HepG2 (cell line): ENCODE measurements at regions not wholly inside any gene's neighbourhood (a gene's known extent, or its start where the extent isn't known, plus 50 kb on each side); places are given as distances from the start of the nearest gene placed in this dataset.

Experiments used
- ATAC-seq: fragments of 200-7000 bp; cut with Tn5 transposase; 3 replicates; pipeline ENCODE4 v1.9.1; 2020; ENCODE audit warnings: mild to moderate bottlenecking, moderate library complexity
- BruUV-seq: library from RNA; stranded (reverse); fragments of 400-500 nt; replicated peaks from 2 replicates; lab custom pipeline; 2021; lab: Mats Ljungman, UMichigan
- CTCF ChIA-PET: fragments of 300-600 bp; formaldehyde crosslinking; extraction: SDS; loops from one replicate; lab custom pipeline; 2021; ENCODE audit warnings: low total read pairs, inconsistent platforms, low intra/inter-chr PET ratio; lab: Yijun Ruan, JAX
- POLR2A ChIA-PET: fragments of 350-600 bp; sonication (Branson Sonifier 250); formaldehyde crosslinking; loops from one replicate; lab custom pipeline; 2020; ENCODE audit warnings: antibody characterized with exemption, inconsistent platforms; lab: Yijun Ruan, JAX
- DNase-seq: peaks from one replicate; pipeline ENCODE4 v3.0.0-alpha.2; 2015; ENCODE audit warnings: low spot score
- FAIRE-seq: peaks from 3 replicates; lab custom pipeline; 2011; peaks lifted over from hg19 to GRCh38; lab: Jason Lieb, UNC
- H2AFZ ChIP-seq: one replicate; pipeline ENCODE4 v1.6.1; 2011; ENCODE audit warnings: low read length, inconsistent platforms
- H3K27ac ChIP-seq: fragments of 300-600 bp; 3 replicates; pipeline ENCODE4 v1.8.0; 2011; ENCODE audit warnings: mixed run types, mild to moderate bottlenecking, mixed read lengths, low read length, inconsistent platforms; ENCODE audit not compliant: insufficient read depth; ENCODE audit errors: extremely low read length
- H3K27me3 ChIP-seq, 2 experiments: fragments of 200-600 bp in 1 of 2; 2 replicates in 1 of 2; 3 replicates in 1 of 2; pipeline versions ENCODE4 v1.6.0 to v1.8.0; 2011; ENCODE audit warnings: low read length in 2 of 2, mild to moderate bottlenecking in 2 of 2, moderate library complexity in 2 of 2, inconsistent platforms in 1 of 2; ENCODE audit not compliant: insufficient read depth in 2 of 2, control insufficient read depth in 1 of 2
- H3K36me3 ChIP-seq, 2 experiments: fragments of 200-600 bp in 1 of 2; replicated peaks in 1 of 2; 2 replicates in 1 of 2; 3 replicates in 1 of 2; pipeline versions ENCODE4 v1.5.1 to v1.8.0; 2011; ENCODE audit warnings: low read length in 2 of 2, inconsistent platforms in 1 of 2; ENCODE audit not compliant: insufficient read depth in 2 of 2, control insufficient read depth in 1 of 2
- H3K4me1 ChIP-seq: 2 replicates; pipeline ENCODE4 v1.5.1; 2012; ENCODE audit warnings: low read length, inconsistent platforms; ENCODE audit not compliant: insufficient read depth
- H3K4me2 ChIP-seq: 2 replicates; pipeline ENCODE4 v1.6.0; 2011; ENCODE audit warnings: low read depth, low read length, inconsistent platforms
- H3K4me3 ChIP-seq, 3 experiments: fragments of 200-600 bp in 1 of 3; sonication (generic), shearing (Covaris generic) in 1 of 3; replicated peaks in 1 of 3; 2 replicates each; pipeline ENCODE4 v1.5.1; 2011 to 2016; ENCODE audit warnings: low read length in 3 of 3, inconsistent platforms in 2 of 3, low read depth in 2 of 3, mild to moderate bottlenecking in 2 of 3, control low read depth in 1 of 3, mixed read lengths in 1 of 3; ENCODE audit not compliant: insufficient read depth in 1 of 3
- H3K79me2 ChIP-seq: one replicate; pipeline ENCODE4 v1.6.1; 2011; ENCODE audit warnings: low read length, inconsistent platforms; ENCODE audit not compliant: insufficient read depth
- H3K9ac ChIP-seq: 2 replicates; pipeline ENCODE4 v1.6.0; 2011; ENCODE audit warnings: mild to moderate bottlenecking, low read depth, low read length, inconsistent platforms; ENCODE audit not compliant: insufficient read depth
- H3K9me3 ChIP-seq: 2 replicates; pipeline ENCODE4 v1.5.1; 2012; ENCODE audit warnings: mild to moderate bottlenecking, low read length
- H4K20me1 ChIP-seq: 2 replicates; pipeline ENCODE4 v1.6.0; 2011; ENCODE audit warnings: inconsistent platforms, mild to moderate bottlenecking, low read length, moderate library complexity; ENCODE audit not compliant: insufficient read depth
- ATF7-NPFF ChIP-seq: sonication (generic); formaldehyde crosslinking; IDR thresholded peaks from 2 replicates; pipeline ENCODE4 v1.8.1; 2023; ENCODE audit warnings: mild to moderate bottlenecking, low read depth, missing genetic modification reagents, moderate library complexity
- ATRX ChIP-seq: sonication (generic); formaldehyde crosslinking; IDR thresholded peaks from 2 replicates; pipeline ENCODE4 v1.4.0; 2020; ENCODE audit warnings: missing genetic modification reagents, borderline replicate concordance
- CCDC6 ChIP-seq: sonication (generic); formaldehyde crosslinking; IDR thresholded peaks from 2 replicates; pipeline ENCODE4 v1.8.1; 2022; ENCODE audit warnings: mild to moderate bottlenecking, missing genetic modification reagents, moderate library complexity
- GATAD1 ChIP-seq: IDR thresholded peaks from 2 replicates; pipeline ENCODE4 v1.6.1; 2016; ENCODE audit warnings: missing genetic modification reagents, missing compliant biosample characterization
- MED1 ChIP-seq: sonication (generic); formaldehyde crosslinking; IDR thresholded peaks from 2 replicates; pipeline ENCODE4 v1.4.0; 2020; ENCODE audit warnings: missing genetic modification reagents
- MEIS1 ChIP-seq: sonication (generic); formaldehyde crosslinking; IDR thresholded peaks from 2 replicates; pipeline ENCODE4 v1.9.0; 2021; ENCODE audit warnings: mild to moderate bottlenecking, missing genetic modification reagents, moderate library complexity, borderline replicate concordance
- NFKBIZ ChIP-seq: IDR thresholded peaks from 2 replicates; pipeline ENCODE4 v1.6.1; 2018; ENCODE audit warnings: missing genetic modification reagents, missing compliant biosample characterization
- SOX13 ChIP-seq, 3 experiments: fragments of 450-650 bp in 1 of 3; sonication (generic) in 1 of 3; formaldehyde crosslinking in 1 of 3; IDR thresholded peaks in 2 of 3; conservative IDR thresholded peaks in 1 of 3; 2 replicates each; pipeline versions ENCODE4 v1.5.0 to v1.6.1; 2016 to 2020; ENCODE audit warnings: antibody characterized with exemption in 1 of 3, mild to moderate bottlenecking in 1 of 3, missing compliant biosample characterization in 1 of 3, missing genetic modification reagents in 1 of 3, moderate library complexity in 1 of 3
- TOPORS ChIP-seq: sonication (generic); formaldehyde crosslinking; IDR thresholded peaks from 2 replicates; pipeline ENCODE4 v1.8.0; 2023; ENCODE audit warnings: mild to moderate bottlenecking, missing genetic modification reagents
- ZNF136 ChIP-seq: sonication (generic); formaldehyde crosslinking; IDR thresholded peaks from 2 replicates; pipeline ENCODE4 v1.8.1; 2022; ENCODE audit warnings: low read depth, mild to moderate bottlenecking, moderate library complexity, missing genetic modification reagents
- ZNF3 ChIP-seq: IDR thresholded peaks from 2 replicates; pipeline ENCODE4 v1.7.0; 2017; ENCODE audit warnings: inconsistent platforms
- ZNF460 ChIP-seq: sonication (generic); formaldehyde crosslinking; IDR thresholded peaks from 2 replicates; pipeline ENCODE4 v1.5.1; 2020; ENCODE audit warnings: missing genetic modification reagents, mild to moderate bottlenecking, borderline replicate concordance
- ZNF777 ChIP-seq: sonication (generic); formaldehyde crosslinking; IDR thresholded peaks from 2 replicates; pipeline ENCODE4 v1.4.0; 2020; ENCODE audit warnings: missing genetic modification reagents
- WGBS: methylation state at CpG from one replicate; pipeline ENCODE4 v1.1.6; 2017; ENCODE audit warnings: low lambda C conversion rate; 5-methylcytosine and 5-hydroxymethylcytosine counted together
- in situ Hi-C: cut with HindIII; loops from 2 replicates; pipeline ENCODE4 v1.10.0; 2017; ENCODE audit warnings: low pct_unique_long_range_greater_than_20kb; ENCODE audit not compliant: extremely low pct_ligation_motif_present
- intact Hi-C: fragments of 100-400 bp; cut with micrococcal nuclease; formaldehyde crosslinking; loops from one replicate; pipeline ENCODE4 v1.10.0; 2022; ENCODE audit not compliant: unreplicated experiment
- TF ChIP-seq, protein P1 (sequence below): sonication (generic); formaldehyde crosslinking; IDR thresholded peaks from 2 replicates; pipeline ENCODE4 v1.4.0; 2020; ENCODE audit warnings: missing genetic modification reagents, borderline replicate concordance

DNA sequence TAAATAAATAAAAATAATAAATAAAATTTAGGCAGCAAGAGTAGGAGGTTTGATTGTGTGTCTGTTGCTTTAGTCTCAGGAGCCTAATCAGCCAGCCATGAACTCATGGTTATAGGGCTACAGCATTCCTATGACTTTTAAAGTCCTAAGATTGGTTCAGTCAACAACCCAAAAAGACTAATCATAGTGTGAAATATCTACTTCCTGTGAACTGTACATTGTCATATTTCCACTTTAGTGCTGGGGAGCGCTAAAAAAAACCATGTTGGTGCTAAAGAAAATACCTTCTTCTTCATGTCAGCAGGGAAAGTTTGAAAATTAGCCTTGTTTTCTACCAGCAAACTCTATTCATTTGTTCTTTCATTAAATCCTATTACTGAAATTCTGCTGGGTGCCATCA is 521.6 kb downstream of the RNF144A start:
- FAIRE-seq, result no peak
- intact Hi-C loops, result no loop called here
- H3K79me2 ChIP-seq, result no peaks in the 10 kb centered on the region
- no peak overlapping the region for H2AFZ ChIP-seq
- ATAC-seq, result no peak
- peaks cover 4% of the 10 kb centered on the region; the same call in 1 of the 2 replicates for H3K9me3 ChIP-seq
- no peak overlapping the region for H3K9ac ChIP-seq
- in situ Hi-C loops, result no loop called here
- H3K27ac ChIP-seq, result no peak overlapping the region
- no peaks in the 10 kb centered on the region for H3K36me3 ChIP-seq
- CTCF ChIA-PET, result no interaction called here
- no peak overlapping the region for H3K4me3 ChIP-seq
- no peak overlapping the region for H3K4me2 ChIP-seq
- H4K20me1 ChIP-seq, result no peaks in the 10 kb centered on the region
- H3K4me1 ChIP-seq, result no peaks in the 10 kb centered on the region
- WGBS, result 0% methylated on average over 1 of the region's 1 CpG
- no TSS peak for BruUV-seq
- H3K27me3 ChIP-seq, result no peaks in the 10 kb centered on the region; a peak in 1 of 5 replicates
- TF ChIP-seq SOX13 (IDR thresholded peaks at IDR 0.05) (no peak), SOX13 (CRISPR knock-in tag; conservative IDR thresholded peaks at IDR 0.05 in 1 of 2, IDR thresholded peaks at IDR 0.05 in 1 of 2) (no peak), MED1 (CRISPR knock-in tag) (no peak), GATAD1 (CRISPR knock-in tag) (no peak), ZNF460 (no peak), ZNF777 (CRISPR knock-in tag) (no peak), MEIS1 (no peak), NFKBIZ (no peak), CCDC6 (CRISPR knock-in tag) (no peak), ATF7-NPFF (CRISPR knock-in tag) (no peak), TOPORS (CRISPR knock-in tag) (no peak), ATRX (CRISPR knock-in tag) (no peak), ZNF136 (CRISPR knock-in tag) (no peak), ZNF3 (CRISPR knock-in tag) (no peak)
- TF ChIP-seq, protein P1, sequence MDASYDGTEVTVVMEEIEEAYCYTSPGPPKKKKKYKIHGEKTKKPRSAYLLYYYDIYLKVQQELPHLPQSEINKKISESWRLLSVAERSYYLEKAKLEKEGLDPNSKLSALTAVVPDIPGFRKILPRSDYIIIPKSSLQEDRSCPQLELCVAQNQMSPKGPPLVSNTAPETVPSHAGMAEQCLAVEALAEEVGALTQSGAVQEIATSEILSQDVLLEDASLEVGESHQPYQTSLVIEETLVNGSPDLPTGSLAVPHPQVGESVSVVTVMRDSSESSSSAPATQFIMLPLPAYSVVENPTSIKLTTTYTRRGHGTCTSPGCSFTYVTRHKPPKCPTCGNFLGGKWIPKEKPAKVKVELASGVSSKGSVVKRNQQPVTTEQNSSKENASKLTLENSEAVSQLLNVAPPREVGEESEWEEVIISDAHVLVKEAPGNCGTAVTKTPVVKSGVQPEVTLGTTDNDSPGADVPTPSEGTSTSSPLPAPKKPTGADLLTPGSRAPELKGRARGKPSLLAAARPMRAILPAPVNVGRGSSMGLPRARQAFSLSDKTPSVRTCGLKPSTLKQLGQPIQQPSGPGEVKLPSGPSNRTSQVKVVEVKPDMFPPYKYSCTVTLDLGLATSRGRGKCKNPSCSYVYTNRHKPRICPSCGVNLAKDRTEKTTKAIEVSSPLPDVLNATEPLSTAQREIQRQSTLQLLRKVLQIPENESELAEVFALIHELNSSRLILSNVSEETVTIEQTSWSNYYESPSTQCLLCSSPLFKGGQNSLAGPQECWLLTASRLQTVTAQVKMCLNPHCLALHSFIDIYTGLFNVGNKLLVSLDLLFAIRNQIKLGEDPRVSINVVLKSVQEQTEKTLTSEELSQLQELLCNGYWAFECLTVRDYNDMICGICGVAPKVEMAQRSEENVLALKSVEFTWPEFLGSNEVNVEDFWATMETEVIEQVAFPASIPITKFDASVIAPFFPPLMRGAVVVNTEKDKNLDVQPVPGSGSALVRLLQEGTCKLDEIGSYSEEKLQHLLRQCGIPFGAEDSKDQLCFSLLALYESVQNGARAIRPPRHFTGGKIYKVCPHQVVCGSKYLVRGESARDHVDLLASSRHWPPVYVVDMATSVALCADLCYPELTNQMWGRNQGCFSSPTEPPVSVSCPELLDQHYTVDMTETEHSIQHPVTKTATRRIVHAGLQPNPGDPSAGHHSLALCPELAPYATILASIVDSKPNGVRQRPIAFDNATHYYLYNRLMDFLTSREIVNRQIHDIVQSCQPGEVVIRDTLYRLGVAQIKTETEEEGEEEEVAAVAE (CRISPR knock-in tag), result no peak
- TF ChIP-seq, all 625 proteins: peak for 0
- DNase-seq, result no peak
- POLR2A ChIA-PET, result no interaction called here
